Liver (tissue), 8 donors: ENCODE measurements at regions not wholly inside any gene's neighbourhood (a gene's known extent, or its start where the extent isn't known, plus 50 kb on each side); places are given as distances from the start of the nearest gene placed in this dataset.

Experiments used
- DNase-seq: peaks from one replicate; pipeline ENCODE4 v3.0.0-alpha.2; 2017; ENCODE audit warnings: low spot score
- H3K27ac ChIP-seq, 2 donors: one replicate each; pipeline ENCODE4 v1.7.0; 2013; ENCODE audit warnings: inconsistent platforms in 2 of 2, low read length in 2 of 2, control low read depth in 1 of 2, low read depth in 1 of 2, mild to moderate bottlenecking in 1 of 2
- H3K27me3 ChIP-seq, 4 donors: one replicate each; pipeline versions ENCODE4 v1.6.1 to v1.7.0; 2013; ENCODE audit warnings: low read length in 3 of 4, inconsistent platforms in 1 of 4, mild to moderate bottlenecking in 1 of 4, moderate library complexity in 1 of 4; ENCODE audit not compliant: control insufficient read depth in 4 of 4, insufficient read depth in 4 of 4
- H3K36me3 ChIP-seq, 4 donors: one replicate each; pipeline versions ENCODE4 v1.6.1 to v1.7.0; 2013; ENCODE audit warnings: low read length in 3 of 4, mild to moderate bottlenecking in 3 of 4, low read depth in 1 of 4, moderate library complexity in 1 of 4; ENCODE audit not compliant: control insufficient read depth in 4 of 4, insufficient read depth in 3 of 4
- H3K4me1 ChIP-seq, 4 donors: one replicate each; pipeline versions ENCODE4 v1.6.1 to v1.7.0; 2013; ENCODE audit warnings: low read length in 3 of 4, mild to moderate bottlenecking in 3 of 4, moderate library complexity in 1 of 4; ENCODE audit not compliant: control insufficient read depth in 4 of 4, insufficient read depth in 4 of 4
- H3K4me3 ChIP-seq, 3 donors: one replicate each; pipeline versions ENCODE4 v1.6.1 to v1.7.0; 2013; ENCODE audit warnings: low read length in 3 of 3, control low read depth in 1 of 3, low read depth in 1 of 3, mild to moderate bottlenecking in 1 of 3
- H3K9ac ChIP-seq, 2 donors: one replicate each; pipeline ENCODE4 v1.7.0; 2013; ENCODE audit warnings: low read length in 2 of 2, mild to moderate bottlenecking in 2 of 2, moderate library complexity in 2 of 2, control low read depth in 1 of 2, low read depth in 1 of 2
- H3K9me3 ChIP-seq, 4 donors: one replicate each; pipeline versions ENCODE4 v1.6.1 to v1.7.0; 2013; ENCODE audit warnings: low read length in 3 of 4; ENCODE audit not compliant: control insufficient read depth in 4 of 4
- ATF3 ChIP-seq: IDR thresholded peaks from 2 replicates; pipeline ENCODE4 v1.6.1; 2016; ENCODE audit warnings: antibody characterized with exemption
- CTCF ChIP-seq: fragments of 150-350 bp; IDR thresholded peaks from 2 replicates; pipeline ENCODE4 v1.5.1; 2017; ENCODE audit warnings: improper control_type of control experiment, low read depth, low read length; ENCODE audit not compliant: missing input control
- EGR1 ChIP-seq, 2 donors: IDR thresholded peaks; 2 replicates each; pipeline ENCODE4 v1.6.1; 2016 to 2018; ENCODE audit warnings: antibody characterized with exemption in 2 of 2, low read depth in 2 of 2
- FOXA1 ChIP-seq: IDR thresholded peaks from 2 replicates; pipeline ENCODE4 v1.6.1; 2016; ENCODE audit warnings: antibody characterized with exemption
- FOXA2 ChIP-seq: IDR thresholded peaks from 2 replicates; pipeline ENCODE4 v1.6.1; 2016; ENCODE audit warnings: antibody characterized with exemption
- HNF4A ChIP-seq, 2 donors: conservative IDR thresholded peaks; 2 replicates each; pipeline ENCODE4 v1.6.1; 2016; ENCODE audit warnings: antibody characterized with exemption in 2 of 2, mild to moderate bottlenecking in 2 of 2
- HNF4G ChIP-seq: IDR thresholded peaks from 2 replicates; pipeline ENCODE4 v1.6.1; 2016; ENCODE audit warnings: antibody characterized with exemption
- JUND ChIP-seq, 2 donors: IDR thresholded peaks; 2 replicates each; pipeline ENCODE4 v1.6.1; 2016; ENCODE audit warnings: antibody characterized with exemption in 2 of 2
- MAX ChIP-seq: IDR thresholded peaks from 2 replicates; pipeline ENCODE4 v1.6.1; 2016; ENCODE audit warnings: antibody characterized with exemption
- NR2F2 ChIP-seq: IDR thresholded peaks from 2 replicates; pipeline ENCODE4 v1.6.1; 2016; ENCODE audit warnings: antibody characterized with exemption
- RAD21 ChIP-seq, 2 donors: IDR thresholded peaks; 2 replicates each; pipeline ENCODE4 v1.6.1; 2016; ENCODE audit warnings: antibody characterized with exemption in 2 of 2, mild to moderate bottlenecking in 2 of 2
- REST ChIP-seq: IDR thresholded peaks from 2 replicates; pipeline ENCODE4 v1.6.1; 2016; ENCODE audit warnings: antibody characterized with exemption, mild to moderate bottlenecking
- RXRA ChIP-seq, 2 donors: IDR thresholded peaks; 2 replicates each; pipeline ENCODE4 v1.6.1; 2017 to 2018; ENCODE audit warnings: antibody characterized with exemption in 2 of 2, mild to moderate bottlenecking in 1 of 2
- SP1 ChIP-seq: IDR thresholded peaks from 2 replicates; pipeline ENCODE4 v1.6.1; 2018; ENCODE audit warnings: antibody characterized with exemption, mild to moderate bottlenecking
- TAF1 ChIP-seq: conservative IDR thresholded peaks from 2 replicates; pipeline ENCODE4 v1.6.1; 2016; ENCODE audit warnings: antibody characterized with exemption, mild to moderate bottlenecking
- YY1 ChIP-seq: IDR thresholded peaks from 2 replicates; pipeline ENCODE4 v1.6.1; 2016; ENCODE audit warnings: antibody characterized with exemption, mild to moderate bottlenecking
- ZBTB33 ChIP-seq: IDR thresholded peaks from 2 replicates; pipeline ENCODE4 v1.6.1; 2016; ENCODE audit warnings: antibody characterized with exemption
- WGBS: extraction: QIAGEN DNeasy Blood & Tissue Kit; methylation state at CpG from one replicate; pipeline ENCODE4 v1.1.7; 2013; 5-methylcytosine and 5-hydroxymethylcytosine counted together
- donor health status: healthy.
- donor health status: healthy.
- donor health status: healthy.
- donor health status: healthy.
- donor health status: healthy.

- no peak for TF ChIP-seq REST
- TF ChIP-seq EGR1 (IDR thresholded peaks at IDR 0.05; ENCODE audit: low read depth in 2 of 2), result no peak
- TF ChIP-seq FOXA1, result no peak
- no peak for TF ChIP-seq JUND (IDR thresholded peaks at IDR 0.05)
- no peak for TF ChIP-seq NR2F2
- TF ChIP-seq MAX, result no peak
- TF ChIP-seq HNF4G, result no peak
- no peak for TF ChIP-seq FOXA2
Measured at GRCh38 chr12:131384544-131384855, 326.4 kb upstream of the SFSWAP start (continued).

GRCh38 chr12:131385313-131386166, 325.4 kb upstream of the SFSWAP start:
- DNase-seq, result no peak
- H3K4me3 ChIP-seq, result no peak overlapping the region
- no peak for TF ChIP-seq MAX
- no peaks in the 10 kb centered on the region for H3K36me3 ChIP-seq
- 65% methylated on average over 26 of the region's 26 CpGs for WGBS
- peaks cover 0 to 3% (median 0%) of the 10 kb centered on the region in 4 donors for H3K27me3 ChIP-seq
- no peak overlapping the region for H3K27ac ChIP-seq
- H3K9me3 ChIP-seq, result no peaks in the 10 kb centered on the region
- H3K4me1 ChIP-seq, result no peaks in the 10 kb centered on the region
- H3K9ac ChIP-seq, result no peak overlapping the region

- Histone ChIP-seq H3K9me3 (no peaks in the 10 kb centered on the region), H3K4me1 (no peaks in the 10 kb centered on the region), H3K36me3 (no peaks in the 10 kb centered on the region), H3K4me3 (no peak overlapping the region), H3K27me3 (peaks cover 0 to 3% (median 0%) of the 10 kb centered on the region in 4 donors), H3K27ac (no peak overlapping the region), H3K9ac (no peak overlapping the region)
- WGBS, result 54% methylated on average over 9 of the region's 9 CpGs
- DNase-seq, result no peak
- TF ChIP-seq REST, result no peak
- TF ChIP-seq RAD21 (IDR thresholded peaks at IDR 0.05), result no peak
- no peak for TF ChIP-seq ATF3
- TF ChIP-seq FOXA1, result no peak
- TF ChIP-seq SP1, result no peak
- TF ChIP-seq HNF4A (conservative IDR thresholded peaks at IDR 0.05), result no peak
- TF ChIP-seq NR2F2, result no peak
- no peak for TF ChIP-seq MAX
- TF ChIP-seq YY1, result no peak
- no peak for TF ChIP-seq TAF1
- no peak for TF ChIP-seq RXRA (IDR thresholded peaks at IDR 0.05)
- TF ChIP-seq EGR1 (IDR thresholded peaks at IDR 0.05; ENCODE audit: low read depth in 2 of 2), result no peak
- no peak for TF ChIP-seq JUND (IDR thresholded peaks at IDR 0.05)
- TF ChIP-seq FOXA2, result no peak
- TF ChIP-seq ZBTB33, result no peak
- no peak for TF ChIP-seq HNF4G
- TF ChIP-seq CTCF, result no peak
Measured at GRCh38 chr12:131386167-131386521, 324.7 kb upstream of the SFSWAP start.
